ENCODE measurements at regions not wholly inside any gene's neighbourhood (a gene's known extent, or its start where the extent isn't known, plus 50 kb on each side); places are given as distances from the start of the nearest gene placed in this dataset.

DNA sequence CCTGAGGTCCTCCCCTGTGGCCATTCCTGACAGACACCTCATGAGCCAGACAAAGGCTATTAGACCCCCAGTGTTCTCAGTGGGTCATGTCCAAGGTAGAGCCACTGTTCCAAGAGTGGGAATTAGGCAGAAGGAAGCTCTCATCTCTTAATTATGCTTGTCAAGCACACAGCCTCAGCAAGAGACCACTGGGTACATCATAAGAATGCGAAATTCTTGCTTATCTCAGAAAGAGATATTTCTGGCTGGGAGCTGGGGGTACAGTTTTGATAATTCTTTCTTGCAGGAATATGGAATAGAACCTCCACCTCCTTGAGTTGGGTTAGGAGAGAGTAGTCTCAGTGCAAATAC, 1280.0 kb upstream of the CNTN5 start:
- no peak for DNase-seq (ENCODE audit: extremely low read depth, low read depth)
- TF ChIP-seq, protein P1, sequence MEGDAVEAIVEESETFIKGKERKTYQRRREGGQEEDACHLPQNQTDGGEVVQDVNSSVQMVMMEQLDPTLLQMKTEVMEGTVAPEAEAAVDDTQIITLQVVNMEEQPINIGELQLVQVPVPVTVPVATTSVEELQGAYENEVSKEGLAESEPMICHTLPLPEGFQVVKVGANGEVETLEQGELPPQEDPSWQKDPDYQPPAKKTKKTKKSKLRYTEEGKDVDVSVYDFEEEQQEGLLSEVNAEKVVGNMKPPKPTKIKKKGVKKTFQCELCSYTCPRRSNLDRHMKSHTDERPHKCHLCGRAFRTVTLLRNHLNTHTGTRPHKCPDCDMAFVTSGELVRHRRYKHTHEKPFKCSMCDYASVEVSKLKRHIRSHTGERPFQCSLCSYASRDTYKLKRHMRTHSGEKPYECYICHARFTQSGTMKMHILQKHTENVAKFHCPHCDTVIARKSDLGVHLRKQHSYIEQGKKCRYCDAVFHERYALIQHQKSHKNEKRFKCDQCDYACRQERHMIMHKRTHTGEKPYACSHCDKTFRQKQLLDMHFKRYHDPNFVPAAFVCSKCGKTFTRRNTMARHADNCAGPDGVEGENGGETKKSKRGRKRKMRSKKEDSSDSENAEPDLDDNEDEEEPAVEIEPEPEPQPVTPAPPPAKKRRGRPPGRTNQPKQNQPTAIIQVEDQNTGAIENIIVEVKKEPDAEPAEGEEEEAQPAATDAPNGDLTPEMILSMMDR (IDR thresholded peaks at IDR 0.05; ENCODE audit: low read depth, low read length): no peak

DNA sequence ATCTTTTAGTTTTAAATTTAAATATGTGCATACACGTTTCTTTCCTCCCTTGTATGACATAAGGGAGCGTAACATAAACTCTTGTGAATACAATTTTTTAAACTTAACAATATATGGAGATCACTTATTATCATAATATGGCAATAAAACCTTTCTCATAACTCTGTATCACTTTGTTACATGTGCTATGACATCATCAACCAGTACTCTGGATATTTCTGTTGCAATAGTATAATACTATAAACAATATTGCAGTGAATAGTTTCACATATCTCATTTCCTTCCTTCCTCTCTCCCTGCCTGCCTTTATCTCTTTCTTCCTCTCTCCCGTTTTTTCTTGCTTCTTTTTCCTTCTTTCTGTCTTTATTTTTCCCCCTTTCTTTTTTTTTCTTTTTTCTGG, 1278.0 kb upstream of the CNTN5 start:
- no peak for DNase-seq (ENCODE audit: extremely low read depth, low read depth)
- TF ChIP-seq, protein P1 (IDR thresholded peaks at IDR 0.05; ENCODE audit: low read depth, low read length): no peak

DNA sequence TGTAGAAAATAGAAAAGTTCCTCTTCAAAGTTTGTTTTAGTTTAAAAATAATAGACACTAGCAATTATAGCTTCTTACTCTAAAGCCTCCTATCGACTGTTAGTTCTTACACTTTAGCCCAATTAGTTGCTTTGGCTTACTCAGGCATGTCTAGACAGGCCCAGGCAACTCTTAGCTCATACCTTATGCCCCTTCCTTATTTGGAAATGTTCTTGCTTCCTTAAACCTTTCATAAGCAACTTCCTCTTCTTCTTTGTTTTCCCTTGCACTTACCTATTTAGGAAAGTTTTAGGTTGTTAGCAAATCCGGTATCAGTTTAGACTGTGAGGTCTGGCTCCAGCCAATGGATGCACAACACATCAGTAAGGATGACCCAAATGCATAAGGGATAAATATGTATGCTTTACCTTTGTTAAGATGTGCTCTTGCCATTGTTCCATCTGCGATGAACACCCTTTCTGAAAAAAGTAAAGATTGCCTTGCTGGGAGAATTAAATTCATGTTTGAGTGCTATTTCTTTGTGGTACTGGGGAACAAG, 1277.5 kb upstream of the CNTN5 start:
- TF ChIP-seq, protein P1 (IDR thresholded peaks at IDR 0.05; ENCODE audit: low read depth, low read length): no peak
- DNase-seq (ENCODE audit: extremely low read depth, low read depth): no peak

DNA sequence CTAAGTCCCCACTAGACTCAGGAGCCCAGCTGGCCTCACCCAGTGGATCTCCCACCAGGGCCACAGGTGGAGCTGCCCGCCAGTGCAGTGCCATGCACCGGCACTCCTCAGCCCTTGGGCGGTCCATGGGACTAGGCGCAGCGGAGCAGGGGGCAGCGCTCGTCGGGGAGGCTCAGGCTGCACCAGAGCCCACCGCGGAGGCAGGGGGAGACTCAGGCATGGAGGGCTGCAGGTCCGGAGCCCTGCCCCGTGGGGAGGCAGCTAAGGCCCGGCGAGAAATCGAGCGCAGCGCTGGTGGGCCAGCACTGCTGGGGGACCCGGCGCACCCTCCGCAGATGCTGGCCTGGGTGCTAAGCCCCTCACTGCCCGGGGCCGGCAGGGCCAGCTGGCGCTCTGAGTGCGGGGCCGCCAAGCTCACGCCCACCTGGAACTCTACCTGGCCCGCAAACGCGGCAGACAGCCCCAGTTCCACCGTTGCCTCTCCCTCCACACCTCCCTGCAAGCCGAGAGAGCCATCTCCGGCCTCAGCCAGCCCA, 1275.2 kb upstream of the CNTN5 start:
- DNase-seq (ENCODE audit: extremely low read depth, low read depth): no peak
- TF ChIP-seq, protein P1 (IDR thresholded peaks at IDR 0.05; ENCODE audit: low read depth, low read length): no peak

DNA sequence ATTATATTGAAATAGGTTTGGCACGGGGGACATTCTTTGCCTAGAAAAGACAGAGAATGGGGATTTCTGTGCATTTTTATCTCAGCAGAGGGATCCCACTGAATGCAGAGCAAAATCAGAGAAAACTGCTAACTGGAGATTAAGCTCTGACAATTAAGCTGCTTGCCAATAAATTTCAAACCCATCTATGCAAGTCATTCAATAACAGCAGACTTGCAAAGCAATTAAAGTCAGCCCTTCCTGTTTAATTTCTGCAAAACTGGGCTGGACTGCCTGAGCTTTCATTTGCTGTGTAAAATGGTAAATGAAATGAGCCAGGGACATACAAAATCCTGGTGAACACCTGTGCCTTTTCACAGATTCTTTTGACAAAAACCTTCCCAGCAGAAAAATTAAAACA, 1273.9 kb upstream of the CNTN5 start:
- no peak for DNase-seq (ENCODE audit: extremely low read depth, low read depth)
- TF ChIP-seq, protein P1 (IDR thresholded peaks at IDR 0.05; ENCODE audit: low read depth, low read length): no peak

DNA sequence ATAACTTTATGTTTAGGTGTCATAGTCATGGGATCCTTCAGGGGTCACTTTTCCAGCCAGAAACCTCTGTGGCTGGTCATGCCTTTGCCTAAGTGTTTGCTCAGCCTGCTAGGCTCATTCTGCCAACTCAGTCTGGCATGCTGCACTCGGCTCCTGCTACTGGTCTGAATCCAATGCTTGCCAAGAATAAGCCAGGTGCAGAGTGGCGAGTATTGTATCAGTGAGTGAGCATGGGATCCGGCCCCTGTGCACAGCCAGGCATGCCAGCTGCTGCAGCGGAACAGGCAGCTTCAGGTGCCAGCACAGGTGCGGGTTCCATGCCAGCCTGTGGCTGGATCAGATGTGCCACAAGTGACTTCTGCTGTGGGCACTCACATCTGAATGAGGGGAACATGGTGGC, 1269.3 kb upstream of the CNTN5 start:
- TF ChIP-seq, protein P1 (IDR thresholded peaks at IDR 0.05; ENCODE audit: low read depth, low read length): no peak
- no peak for DNase-seq (ENCODE audit: extremely low read depth, low read depth)

DNA sequence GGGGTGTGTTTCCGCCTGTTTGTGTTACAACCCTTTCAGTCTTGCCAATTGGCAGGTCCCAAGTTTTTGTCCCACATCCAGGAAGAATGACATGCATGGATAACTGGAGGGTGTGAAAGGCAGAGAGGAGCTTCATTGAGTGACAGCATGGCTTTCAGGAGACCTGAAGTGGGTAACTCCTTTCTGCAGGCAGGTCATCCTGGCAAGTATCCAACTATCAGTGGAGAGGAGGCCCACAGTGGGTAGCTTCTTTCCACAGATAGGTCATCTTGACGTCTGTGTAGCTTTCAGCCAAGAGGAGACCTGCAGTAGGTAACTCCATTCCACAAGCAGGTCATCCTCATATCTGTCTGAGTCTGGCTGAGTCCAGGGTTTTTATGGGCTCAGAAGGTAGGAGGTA, 1268.8 kb upstream of the CNTN5 start:
- TF ChIP-seq, protein P1 (IDR thresholded peaks at IDR 0.05; ENCODE audit: low read depth, low read length): no peak
- no peak for DNase-seq (ENCODE audit: extremely low read depth, low read depth)

Data from AG09319 (cell line).